NCI-H510A treated with DMSO at 0.1 percent for 48 hours (cell line): ENCODE measurements at regions not wholly inside any gene's neighbourhood (a gene's known extent, or its start where the extent isn't known, plus 50 kb on each side); places are given as distances from the start of the nearest gene placed in this dataset.

ENCODE experiments used
- DNase-seq: peaks from one replicate; lab custom pipeline; 2025; lab: John Stamatoyannopoulos, UW

DNA sequence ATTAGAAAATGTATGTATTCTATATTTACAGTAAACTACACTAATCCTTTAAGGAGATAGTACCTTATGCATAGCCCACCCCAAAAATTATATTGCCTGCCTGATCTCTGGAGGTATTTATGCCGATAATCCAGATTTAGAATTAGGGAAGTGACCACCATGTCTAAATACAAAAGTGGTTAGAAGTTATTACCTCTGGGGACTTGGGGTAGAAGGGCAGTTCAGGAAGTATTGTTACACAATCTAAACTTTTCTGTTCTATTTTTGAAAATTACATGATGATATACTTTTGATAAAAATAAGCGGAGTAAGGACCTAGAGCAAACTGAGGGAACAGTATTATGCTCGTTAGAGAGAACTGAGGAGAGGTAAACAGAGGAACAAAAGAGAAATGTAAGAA lies 90.5 kb upstream of the ZP4 start:
- DNase-seq, result no peak

DNA sequence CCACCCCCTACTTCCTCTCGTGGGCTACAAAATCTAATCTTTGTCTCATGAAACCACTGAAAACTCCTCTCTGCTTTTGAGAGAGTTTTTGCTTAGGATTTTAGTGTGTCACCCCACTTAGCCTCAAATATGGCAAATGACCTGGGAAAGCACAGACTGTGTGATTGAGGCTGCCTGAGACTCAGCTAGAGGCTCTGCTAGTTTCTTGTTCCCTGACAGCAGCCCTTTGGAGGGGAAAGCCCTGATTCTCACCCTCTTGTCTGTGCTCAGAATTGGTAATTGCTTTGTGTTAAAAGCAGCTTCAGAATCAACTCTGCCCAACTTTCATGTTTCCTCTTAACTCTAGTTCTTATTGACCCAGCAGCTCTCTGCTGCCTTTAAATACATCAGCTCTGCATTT lies 85.6 kb upstream of the ZP4 start:
- no peak for DNase-seq

DNA sequence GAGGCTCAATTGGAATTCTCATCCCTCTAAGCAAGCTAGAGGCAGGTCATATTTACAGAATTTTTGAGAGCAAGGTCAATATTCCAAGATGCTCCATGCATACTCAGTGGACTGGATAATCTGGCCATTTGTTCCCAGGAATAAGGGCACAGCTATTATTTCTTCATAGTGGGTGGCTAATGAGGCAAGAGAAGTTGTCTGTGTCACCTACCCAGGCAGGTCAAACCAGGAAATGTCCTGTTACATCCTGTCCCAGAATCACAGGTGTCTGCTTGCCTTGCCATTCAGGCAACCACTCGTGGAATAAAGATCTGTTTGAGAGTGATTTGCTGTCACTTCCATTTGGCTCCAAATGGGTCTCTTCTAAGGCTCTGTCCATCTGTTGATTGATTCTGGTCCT lies 85.2 kb upstream of the ZP4 start:
- no peak for DNase-seq

- no peak for DNase-seq
Observed at GRCh38 chr1:237975376-237975775, 84.7 kb upstream of the ZP4 start.

DNA sequence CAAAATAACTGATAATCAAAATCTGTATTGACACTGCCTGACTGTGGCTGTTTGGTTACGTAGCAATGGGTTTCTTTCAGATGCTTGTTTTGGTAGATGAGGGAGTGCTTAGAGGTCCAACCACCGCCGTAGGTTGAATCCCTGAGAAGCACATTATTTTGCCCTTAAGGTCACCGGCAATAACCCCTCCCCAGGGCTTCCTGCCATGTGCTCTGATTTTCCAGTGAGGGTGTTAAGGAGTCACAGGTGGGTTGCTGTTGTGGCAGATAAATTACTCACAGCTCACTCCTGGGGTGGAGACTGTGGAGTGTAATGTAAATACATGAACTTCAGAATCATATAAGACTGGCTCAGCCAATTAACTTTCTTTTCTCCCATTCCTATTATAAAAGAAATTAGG lies 81.5 kb upstream of the ZP4 start:
- peak; percentile 5 for DNase-seq

DNA sequence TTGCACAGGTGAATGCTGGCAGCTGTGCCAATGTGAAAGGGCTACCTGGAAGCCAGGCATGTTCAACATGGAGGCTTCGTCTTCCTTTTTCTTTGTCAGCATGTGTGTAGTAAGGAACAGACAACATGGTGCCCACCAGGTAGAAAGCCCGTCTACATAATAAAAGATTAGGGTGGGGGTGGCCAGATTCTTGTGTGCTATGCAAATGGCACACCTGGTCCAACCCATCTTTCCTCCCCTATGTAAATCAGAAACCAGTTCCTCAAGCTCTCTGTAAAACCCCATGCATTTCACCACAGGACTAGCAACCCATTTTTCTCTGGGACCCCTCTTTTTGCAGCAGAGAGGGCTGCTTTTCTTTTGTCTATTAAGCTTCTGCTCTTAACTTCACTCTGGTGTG lies 72.3 kb upstream of the ZP4 start:
- DNase-seq, result no peak

DNA sequence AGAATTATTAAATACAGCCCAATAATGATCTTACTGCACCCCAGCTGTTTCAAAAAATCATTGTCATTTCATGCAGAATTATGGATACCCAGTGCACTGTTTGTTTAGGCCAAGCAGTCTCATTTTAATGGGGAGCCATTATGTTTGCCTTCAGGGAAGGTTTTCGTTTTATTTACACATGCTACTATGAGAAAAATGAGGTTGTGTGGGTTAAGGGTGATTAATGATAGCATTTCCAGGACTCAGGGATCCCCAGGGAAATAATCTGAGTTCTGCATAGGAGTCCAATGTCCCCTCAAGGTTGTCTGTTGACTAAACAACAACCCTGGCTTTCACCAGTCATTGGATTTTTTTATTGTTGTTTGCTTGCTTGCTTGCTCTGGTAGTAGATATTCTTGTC lies 71.0 kb upstream of the ZP4 start:
- DNase-seq, result no peak

DNA sequence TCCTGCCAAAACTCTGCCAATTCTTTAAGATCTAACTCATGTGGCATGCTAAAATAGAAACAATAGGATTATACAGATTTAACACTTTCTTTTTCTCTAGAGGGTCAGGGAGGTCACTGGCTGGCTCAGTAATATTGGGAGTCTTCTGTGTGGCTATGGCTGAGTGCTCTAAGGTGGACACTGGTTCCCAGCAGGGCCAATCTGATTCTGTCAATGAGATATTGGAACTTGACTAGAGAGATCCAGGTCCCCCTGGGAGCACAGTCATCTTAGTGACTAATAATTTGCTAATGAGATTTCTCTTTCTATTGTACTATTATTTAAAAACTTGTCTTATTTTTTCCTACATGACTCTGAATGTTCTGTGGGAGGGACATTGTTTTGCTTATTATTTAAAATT lies 69.1 kb upstream of the ZP4 start:
- DNase-seq, result no peak

GRCh38 chr1:237953238-237953637 lies 62.5 kb upstream of the ZP4 start:
- no peak for DNase-seq
